Nephron (organoid): ENCODE measurements at regions not wholly inside any gene's neighbourhood (a gene's known extent, or its start where the extent isn't known, plus 50 kb on each side); places are given as distances from the start of the nearest gene placed in this dataset.

Experiments
- H3K27ac Mint-ChIP-seq, 3 experiments: 2 replicates each; pipeline ENCODE4 v1.8.0; 2020; ENCODE audit warnings: mixed read lengths in 3 of 3, mild to moderate bottlenecking in 2 of 3, moderate library complexity in 1 of 3
- H3K27me3 Mint-ChIP-seq: 2 replicates; pipeline ENCODE4 v1.8.0; 2021; ENCODE audit warnings: low read depth, mild to moderate bottlenecking, moderate library complexity, mixed read lengths
- H3K36me3 Mint-ChIP-seq: 2 replicates; pipeline ENCODE4 v1.8.0; 2020; ENCODE audit warnings: low read depth, mixed read lengths
- H3K4me1 Mint-ChIP-seq: 2 replicates; pipeline ENCODE4 v1.8.0; 2020; ENCODE audit warnings: mixed read lengths
- H3K4me3 Mint-ChIP-seq, 3 experiments: 2 replicates each; pipeline ENCODE4 v1.8.0; 2020; ENCODE audit warnings: mild to moderate bottlenecking in 3 of 3, mixed read lengths in 3 of 3, moderate library complexity in 2 of 3
- H3K9me3 Mint-ChIP-seq: 2 replicates; pipeline ENCODE4 v1.8.0; 2020; ENCODE audit warnings: mixed read lengths
- TF ChIP-seq, protein P1 (sequence below), 3 experiments: fragments of 200-600 bp; sonication (generic); IDR thresholded peaks; one replicate each; pipeline ENCODE4 v1.5.0; 2021; ENCODE audit warnings: antibody characterized with exemption in 3 of 3; ENCODE audit not compliant: unreplicated experiment in 3 of 3

DNA sequence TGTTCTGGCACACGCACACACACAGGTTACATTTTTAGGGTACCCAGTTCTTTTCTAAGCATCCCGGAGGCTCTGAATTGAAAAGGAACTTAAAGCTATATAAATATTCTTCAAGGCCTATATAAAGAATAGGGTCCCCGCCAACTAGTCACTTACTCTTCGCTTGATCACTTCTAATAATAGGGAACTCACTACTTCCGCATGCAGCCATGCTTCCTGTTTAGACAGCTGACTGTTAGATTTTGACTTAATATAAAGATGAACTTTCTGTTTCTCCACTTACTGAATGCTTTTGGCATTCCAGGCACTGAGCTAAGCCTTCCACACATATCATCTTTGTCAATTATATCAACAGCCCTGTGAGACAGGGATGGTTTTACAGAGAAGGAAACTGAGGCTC, 259.6 kb downstream of the TSHZ3 start:
- no peak overlapping the region for H3K4me3 Mint-ChIP-seq
- H3K36me3 Mint-ChIP-seq, result no peaks in the 10 kb centered on the region
- no peaks in the 10 kb centered on the region for H3K4me1 Mint-ChIP-seq
- TF ChIP-seq, protein P1, sequence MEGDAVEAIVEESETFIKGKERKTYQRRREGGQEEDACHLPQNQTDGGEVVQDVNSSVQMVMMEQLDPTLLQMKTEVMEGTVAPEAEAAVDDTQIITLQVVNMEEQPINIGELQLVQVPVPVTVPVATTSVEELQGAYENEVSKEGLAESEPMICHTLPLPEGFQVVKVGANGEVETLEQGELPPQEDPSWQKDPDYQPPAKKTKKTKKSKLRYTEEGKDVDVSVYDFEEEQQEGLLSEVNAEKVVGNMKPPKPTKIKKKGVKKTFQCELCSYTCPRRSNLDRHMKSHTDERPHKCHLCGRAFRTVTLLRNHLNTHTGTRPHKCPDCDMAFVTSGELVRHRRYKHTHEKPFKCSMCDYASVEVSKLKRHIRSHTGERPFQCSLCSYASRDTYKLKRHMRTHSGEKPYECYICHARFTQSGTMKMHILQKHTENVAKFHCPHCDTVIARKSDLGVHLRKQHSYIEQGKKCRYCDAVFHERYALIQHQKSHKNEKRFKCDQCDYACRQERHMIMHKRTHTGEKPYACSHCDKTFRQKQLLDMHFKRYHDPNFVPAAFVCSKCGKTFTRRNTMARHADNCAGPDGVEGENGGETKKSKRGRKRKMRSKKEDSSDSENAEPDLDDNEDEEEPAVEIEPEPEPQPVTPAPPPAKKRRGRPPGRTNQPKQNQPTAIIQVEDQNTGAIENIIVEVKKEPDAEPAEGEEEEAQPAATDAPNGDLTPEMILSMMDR (IDR thresholded peaks at IDR 0.05; ENCODE audit: unreplicated experiment in 3 of 3), result no peak
- peaks cover 12% of the 10 kb centered on the region for H3K27me3 Mint-ChIP-seq
- H3K9me3 Mint-ChIP-seq, result no peaks in the 10 kb centered on the region
- H3K27ac Mint-ChIP-seq, result no peak overlapping the region

DNA sequence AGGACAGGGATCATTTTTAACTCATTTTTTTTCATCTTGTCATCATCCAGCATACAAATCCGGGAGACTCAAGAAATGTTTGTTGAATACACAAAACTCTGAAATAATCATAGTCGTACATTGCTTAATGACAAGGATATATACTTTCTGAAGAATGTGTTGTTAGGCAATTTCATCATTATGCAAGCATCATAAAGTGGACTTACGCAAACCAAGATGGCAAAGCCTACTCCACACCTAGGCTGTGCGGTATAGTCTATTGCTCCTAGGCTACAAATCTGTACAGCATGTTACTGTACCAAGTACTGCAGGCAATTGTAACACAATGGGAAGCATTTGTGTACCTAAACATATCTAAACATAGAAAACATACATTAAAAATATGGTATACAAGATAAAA, 264.1 kb downstream of the TSHZ3 start:
- H3K27me3 Mint-ChIP-seq, result peaks cover 12% of the 10 kb centered on the region
- no peaks in the 10 kb centered on the region for H3K9me3 Mint-ChIP-seq
- TF ChIP-seq, protein P1 (IDR thresholded peaks at IDR 0.05; ENCODE audit: unreplicated experiment in 3 of 3), result no peak
- no peaks in the 10 kb centered on the region for H3K36me3 Mint-ChIP-seq
- no peaks in the 10 kb centered on the region for H3K4me1 Mint-ChIP-seq
- no peak overlapping the region for H3K4me3 Mint-ChIP-seq
- H3K27ac Mint-ChIP-seq, result no peak overlapping the region

DNA sequence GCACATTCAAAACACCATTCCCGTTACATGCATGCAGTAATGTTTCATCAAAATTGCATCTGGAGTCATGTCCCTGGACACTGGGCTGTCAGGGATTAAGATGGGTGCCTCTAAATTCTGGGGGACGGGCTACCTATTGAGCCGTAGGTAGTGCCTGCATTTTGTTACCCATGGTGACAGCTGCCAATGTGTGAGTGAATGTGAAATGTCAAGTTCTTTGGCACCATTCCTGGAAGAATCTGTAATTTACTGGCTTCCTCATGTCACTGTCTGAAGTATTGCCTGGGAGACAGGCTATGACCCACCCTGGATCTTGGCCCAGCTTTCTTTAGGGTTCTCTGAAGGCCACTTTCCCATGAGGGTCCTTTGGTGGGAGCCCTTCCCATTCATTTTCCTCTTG, 266.1 kb downstream of the TSHZ3 start:
- no peaks in the 10 kb centered on the region for H3K4me1 Mint-ChIP-seq
- H3K27me3 Mint-ChIP-seq, result peaks cover 20% of the 10 kb centered on the region
- H3K27ac Mint-ChIP-seq, result peak overlapping the region in 1 of 3 experiments; percentile 33
- H3K9me3 Mint-ChIP-seq, result no peaks in the 10 kb centered on the region
- H3K4me3 Mint-ChIP-seq, result no peak overlapping the region
- TF ChIP-seq, protein P1 (IDR thresholded peaks at IDR 0.05; ENCODE audit: unreplicated experiment in 3 of 3), result no peak
- no peaks in the 10 kb centered on the region for H3K36me3 Mint-ChIP-seq

DNA sequence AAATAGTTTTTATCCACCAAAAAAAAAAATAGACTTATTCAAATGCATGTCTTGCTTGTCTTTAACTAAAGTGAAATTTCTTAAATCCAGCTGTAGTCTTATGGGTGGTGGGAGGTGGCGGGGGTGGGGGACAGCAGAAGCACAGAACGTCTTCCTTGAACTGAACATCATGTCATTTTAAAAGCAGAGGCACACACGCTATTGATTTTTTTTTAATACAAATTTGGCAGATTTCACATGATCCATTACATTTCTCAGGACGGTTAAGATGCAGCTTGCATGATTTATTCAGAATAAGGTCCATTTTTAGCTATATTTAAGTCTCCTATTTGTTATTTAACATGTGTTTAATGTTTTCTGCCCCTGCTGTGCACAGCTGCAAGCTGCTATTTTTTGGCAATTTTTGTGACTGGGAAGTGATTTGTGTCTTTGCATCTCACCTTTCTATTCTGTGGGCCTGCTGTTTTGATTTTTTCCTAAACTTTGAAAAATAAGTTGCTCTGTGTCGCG, 274.0 kb downstream of the TSHZ3 start:
- H3K4me3 Mint-ChIP-seq, result peak overlapping the region in 1 of 3 experiments; percentile 37
- H3K36me3 Mint-ChIP-seq, result no peaks in the 10 kb centered on the region
- peak overlapping the region; percentile 31 to 82 (median 74) for H3K27ac Mint-ChIP-seq
- peaks cover 59% of the 10 kb centered on the region for H3K4me1 Mint-ChIP-seq
- TF ChIP-seq, protein P1 (IDR thresholded peaks at IDR 0.05; ENCODE audit: unreplicated experiment in 3 of 3), result no peak
- peaks cover 8% of the 10 kb centered on the region for H3K27me3 Mint-ChIP-seq
- H3K9me3 Mint-ChIP-seq, result no peaks in the 10 kb centered on the region

DNA sequence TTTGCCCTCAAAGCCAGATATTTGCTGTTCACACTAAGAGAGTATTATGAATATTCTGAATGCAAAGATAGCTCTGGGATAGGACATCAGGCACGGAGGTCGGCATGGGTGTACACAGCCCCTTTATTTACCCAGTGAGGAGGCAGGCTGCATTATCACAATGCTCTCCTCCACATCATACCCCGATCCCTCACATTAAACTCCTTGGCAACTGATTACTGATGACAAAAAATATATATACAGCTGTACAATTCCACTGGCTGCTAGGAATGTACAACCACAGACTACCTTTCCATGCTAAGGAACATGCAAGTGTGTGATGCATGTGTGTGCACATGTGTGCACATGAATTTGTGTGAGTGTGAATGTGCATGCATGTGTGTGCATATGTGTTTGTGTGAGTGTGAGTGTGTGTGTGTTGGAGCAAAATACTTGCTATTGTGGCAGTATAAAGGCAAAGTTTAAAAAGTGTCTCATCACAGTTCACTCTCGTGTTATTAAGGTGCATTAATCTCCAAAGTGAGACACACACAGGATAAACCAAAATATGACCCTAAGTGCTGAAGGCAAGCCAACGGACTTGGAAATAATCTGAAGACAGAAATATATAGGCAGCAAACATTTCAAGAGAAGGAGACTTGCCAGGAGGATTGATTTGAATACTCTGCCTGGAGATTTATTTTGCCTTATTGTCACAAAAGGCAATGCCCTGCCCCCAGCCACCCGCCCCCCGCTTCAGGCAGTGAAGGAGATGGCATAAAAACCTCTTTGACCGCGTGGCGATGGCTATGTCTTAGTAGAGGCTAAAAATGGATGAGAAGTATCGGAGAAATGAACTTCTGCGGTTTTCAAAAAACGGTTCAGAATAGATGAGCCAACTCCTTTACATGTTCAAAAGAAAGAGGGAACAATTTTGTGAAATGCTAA, 274.8 kb downstream of the TSHZ3 start:
- H3K4me3 Mint-ChIP-seq, result peak overlapping the region in 2 of 3 experiments; percentile 17 to 47
- TF ChIP-seq, protein P1 (IDR thresholded peaks at IDR 0.05; ENCODE audit: unreplicated experiment in 3 of 3), result no peak
- peaks cover 66% of the 10 kb centered on the region for H3K4me1 Mint-ChIP-seq
- no peaks in the 10 kb centered on the region for H3K9me3 Mint-ChIP-seq
- peak overlapping the region; percentile 68 to 82 (median 74) for H3K27ac Mint-ChIP-seq
- no peaks in the 10 kb centered on the region for H3K36me3 Mint-ChIP-seq
- peaks cover 3% of the 10 kb centered on the region for H3K27me3 Mint-ChIP-seq
